GM21737 (cell line): ENCODE measurements at regions not wholly inside any gene's neighbourhood (a gene's known extent, or its start where the extent isn't known, plus 50 kb on each side); places are given as distances from the start of the nearest gene placed in this dataset.

Experiments used
- ATAC-seq: cut with Tn5 transposase; IDR thresholded peaks from one replicate; pipeline ENCODE4 v1.9.1; 2021; ENCODE audit warnings: mild to moderate bottlenecking, moderate library complexity; ENCODE audit not compliant: unreplicated experiment

- no peak for ATAC-seq
Observed at GRCh38 chr4:74638689-74639088, 155.6 kb downstream of the BTC start.

- ATAC-seq: no peak
Observed at GRCh38 chr4:74640111-74640903, 154.0 kb downstream of the BTC start.

GRCh38 chr4:74642006-74642405, 152.3 kb downstream of the BTC start:
- ATAC-seq: no peak

GRCh38 chr4:74649193-74649592, 145.1 kb downstream of the BTC start:
- ATAC-seq: no peak

- ATAC-seq: no peak
Observed at GRCh38 chr4:74651198-74651597, 143.1 kb downstream of the BTC start.

GRCh38 chr4:74653331-74654229, 140.7 kb downstream of the BTC start:
- no peak for ATAC-seq

- ATAC-seq: no peak
Observed at GRCh38 chr4:74654230-74654681, 140.1 kb downstream of the BTC start.

- no peak for ATAC-seq
Observed at GRCh38 chr4:74656596-74656995, 137.7 kb downstream of the BTC start.

- no peak for ATAC-seq
Observed at GRCh38 chr4:74658116-74658515, 136.2 kb downstream of the BTC start.

GRCh38 chr4:74659576-74660411, 134.5 kb downstream of the BTC start:
- ATAC-seq: no peak

GRCh38 chr4:74660866-74661265, 133.5 kb downstream of the BTC start:
- ATAC-seq: no peak

GRCh38 chr4:74661427-74662201, 132.7 kb downstream of the BTC start:
- ATAC-seq: no peak

- no peak for ATAC-seq
Observed at GRCh38 chr4:74663631-74664030, 130.7 kb downstream of the BTC start.

GRCh38 chr4:74665346-74665745, 129.0 kb downstream of the BTC start:
- ATAC-seq: no peak

GRCh38 chr4:74665876-74666275, 128.4 kb downstream of the BTC start:
- ATAC-seq: no peak

GRCh38 chr4:74667438-74667837, 126.9 kb downstream of the BTC start:
- ATAC-seq: no peak

- no peak for ATAC-seq
Observed at GRCh38 chr4:74667944-74668343, 126.4 kb downstream of the BTC start.

- ATAC-seq: no peak
Observed at GRCh38 chr4:74669702-74670101, 124.6 kb downstream of the BTC start.

- ATAC-seq: no peak
Observed at GRCh38 chr4:74670583-74670982, 123.7 kb downstream of the BTC start.

GRCh38 chr4:74671080-74671698, 123.1 kb downstream of the BTC start:
- ATAC-seq: no peak
